Uterus (tissue), 3 donors: ENCODE measurements at regions not wholly inside any gene's neighbourhood (a gene's known extent, or its start where the extent isn't known, plus 50 kb on each side); places are given as distances from the start of the nearest gene placed in this dataset.

Experiments used
- DNase-seq, 2 donors: peaks; one replicate each; pipeline ENCODE4 v3.0.0-alpha.2; 2019 to 2020
- H3K27ac ChIP-seq, 2 donors: fragments of 200-600 bp; sonication (generic); 1 replicate in 1 of 2; 2 replicates in 1 of 2; pipeline ENCODE4 v1.5.1; 2016 to 2018
- H3K27me3 ChIP-seq, 2 donors: fragments of 200-600 bp; sonication (generic); one replicate each; pipeline ENCODE4 v1.5.1; 2018 to 2019; ENCODE audit warnings: control low read depth in 1 of 2
- H3K36me3 ChIP-seq, 2 donors: fragments of 200-600 bp; sonication (generic); one replicate each; pipeline ENCODE4 v1.5.1; 2019; ENCODE audit warnings: control low read depth in 1 of 2
- H3K4me1 ChIP-seq, 2 donors: fragments of 200-600 bp; sonication (generic); one replicate each; pipeline ENCODE4 v1.5.1; 2018 to 2019; ENCODE audit warnings: control low read depth in 1 of 2
- H3K4me3 ChIP-seq, 2 donors: fragments of 200-600 bp; sonication (generic); 1 replicate in 1 of 2; 2 replicates in 1 of 2; pipeline ENCODE4 v1.5.1; 2018 to 2019; ENCODE audit warnings: mild to moderate bottlenecking in 1 of 2
- H3K9me3 ChIP-seq, 2 donors: fragments of 200-600 bp; sonication (generic); one replicate each; pipeline ENCODE4 v1.5.1; 2019; ENCODE audit warnings: control low read depth in 1 of 2
- CTCF ChIP-seq, 4 experiments: fragments of 200-600 bp in 2 of 4; fragments of 450-650 bp in 2 of 4; sonication (generic) in 2 of 4; IDR thresholded peaks; one replicate each; pipeline ENCODE4 v1.5.1; 2016 to 2019; ENCODE audit warnings: antibody characterized with exemption in 4 of 4, mild to moderate bottlenecking in 2 of 4, moderate library complexity in 1 of 4
- POLR2A ChIP-seq, 2 donors: fragments of 450-650 bp; IDR thresholded peaks; one replicate each; pipeline ENCODE4 v1.6.1; 2016; ENCODE audit warnings: antibody characterized with exemption in 2 of 2, mild to moderate bottlenecking in 1 of 2, moderate library complexity in 1 of 2
- intact Hi-C: fragments of 100-400 bp; cut with DNase I; formaldehyde crosslinking; loops from one replicate; pipeline ENCODE4 v1.15.1; 2023; ENCODE audit warnings: low total_unique reads
- donor health status: DM: yes; HTN: yes; CAD: no.

DNA sequence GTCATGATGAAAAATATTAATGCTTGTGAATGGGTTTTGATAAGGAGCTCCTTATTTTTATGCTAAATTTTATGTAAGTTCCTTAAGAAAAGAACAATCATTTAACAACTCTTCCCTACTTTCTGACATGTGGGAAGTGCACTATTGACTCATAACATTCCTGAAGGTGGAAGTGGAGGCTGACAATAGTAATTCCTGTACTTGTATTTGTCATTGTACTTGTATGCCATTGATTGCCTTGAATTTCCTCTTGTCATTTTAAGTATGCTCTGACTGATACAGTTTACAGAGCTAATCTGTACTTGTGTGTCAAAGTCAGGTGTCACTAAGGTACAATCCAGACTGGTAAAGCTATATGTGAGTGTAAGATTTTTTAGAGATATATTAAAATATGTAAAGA lies 440.0 kb downstream of the SLC16A7 start:
- Histone ChIP-seq H3K36me3 (no peaks in the 10 kb centered on the region), H3K9me3 (no peaks in the 10 kb centered on the region), H3K27ac (no peak overlapping the region), H3K4me1 (no peaks in the 10 kb centered on the region), H3K27me3 (no peaks in the 10 kb centered on the region), H3K4me3 (no peak overlapping the region)
- DNase-seq: no peak
- TF ChIP-seq CTCF (IDR thresholded peaks at IDR 0.05) (no peak), POLR2A (IDR thresholded peaks at IDR 0.05) (no peak)
- intact Hi-C loops: no loop called here

DNA sequence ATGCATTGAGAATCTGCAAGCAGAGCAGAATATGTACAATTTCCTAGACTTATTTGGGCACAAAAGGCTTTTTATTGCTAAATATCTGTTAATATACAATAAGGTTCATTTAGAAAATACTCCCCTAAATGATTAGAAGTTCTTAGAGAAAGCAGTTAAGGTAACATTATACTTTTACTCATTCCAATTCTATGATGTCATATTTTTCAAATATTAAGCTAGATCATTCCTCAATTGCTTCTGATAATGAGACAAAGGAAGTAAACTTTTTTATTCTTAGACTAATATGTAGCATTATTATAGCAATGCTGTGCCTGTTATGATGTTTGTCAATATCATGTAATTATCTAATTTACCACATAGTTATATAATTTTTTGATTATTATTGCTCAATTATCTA lies 447.0 kb downstream of the SLC16A7 start:
- Histone ChIP-seq H3K4me1 (no peaks in the 10 kb centered on the region), H3K4me3 (no peak overlapping the region), H3K9me3 (no peaks in the 10 kb centered on the region), H3K27me3 (no peaks in the 10 kb centered on the region), H3K36me3 (no peaks in the 10 kb centered on the region), H3K27ac (no peak overlapping the region)
- TF ChIP-seq POLR2A (IDR thresholded peaks at IDR 0.05): no peak
- TF ChIP-seq CTCF (IDR thresholded peaks at IDR 0.05): no peak
- intact Hi-C loops: no loop called here
- no peak for DNase-seq

DNA sequence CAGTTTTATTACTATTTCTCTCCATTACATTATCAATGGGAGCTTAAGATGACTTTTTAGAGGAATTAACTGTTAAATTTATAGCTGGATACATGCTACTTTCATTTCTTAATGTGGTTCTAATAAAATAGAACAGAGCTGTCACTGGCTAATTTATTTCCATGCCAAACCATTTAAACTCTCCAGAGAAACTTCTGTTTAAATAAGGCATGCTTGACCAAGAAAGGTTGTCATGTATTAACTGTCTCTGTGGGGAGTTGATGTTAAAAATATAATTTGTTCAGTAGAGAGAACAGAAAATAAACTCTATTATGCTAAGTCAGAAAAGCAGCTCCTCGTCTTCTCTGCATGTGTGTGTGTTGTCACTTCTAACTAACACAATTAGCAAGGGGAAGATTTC lies 447.4 kb downstream of the SLC16A7 start:
- Histone ChIP-seq H3K9me3 (no peaks in the 10 kb centered on the region), H3K36me3 (no peaks in the 10 kb centered on the region), H3K27me3 (no peaks in the 10 kb centered on the region), H3K4me3 (no peak overlapping the region), H3K4me1 (no peaks in the 10 kb centered on the region), H3K27ac (no peak overlapping the region)
- intact Hi-C loops: no loop called here
- no peak for TF ChIP-seq POLR2A (IDR thresholded peaks at IDR 0.05)
- TF ChIP-seq CTCF (IDR thresholded peaks at IDR 0.05): no peak
- no peak for DNase-seq

DNA sequence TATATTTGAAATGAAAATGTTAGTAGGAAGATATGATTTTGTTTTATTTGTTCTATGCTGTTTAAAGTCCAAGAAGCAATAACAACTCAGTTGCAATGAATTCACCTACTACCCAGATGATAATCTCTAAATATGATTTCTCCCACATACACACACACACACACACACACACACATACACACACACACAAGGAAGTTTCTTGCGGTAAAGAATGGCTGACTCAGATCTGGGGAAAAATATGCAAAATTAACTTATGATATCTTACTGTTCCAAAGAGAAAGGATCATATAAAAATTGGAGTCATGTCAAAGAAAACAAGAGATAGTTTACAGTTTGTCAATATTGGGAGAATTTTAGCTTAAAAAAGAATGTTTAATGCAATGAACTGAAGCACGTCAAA lies 456.7 kb downstream of the SLC16A7 start:
- Histone ChIP-seq H3K4me3 (no peak overlapping the region), H3K27ac (no peak overlapping the region), H3K4me1 (no peaks in the 10 kb centered on the region), H3K9me3 (no peaks in the 10 kb centered on the region), H3K36me3 (no peaks in the 10 kb centered on the region), H3K27me3 (no peaks in the 10 kb centered on the region)
- intact Hi-C loops: no loop called here
- DNase-seq: no peak
- TF ChIP-seq POLR2A (IDR thresholded peaks at IDR 0.05) (no peak), CTCF (IDR thresholded peaks at IDR 0.05) (no peak)

- Histone ChIP-seq H3K27ac (no peak overlapping the region), H3K9me3 (no peaks in the 10 kb centered on the region), H3K4me3 (no peak overlapping the region), H3K4me1 (no peaks in the 10 kb centered on the region), H3K36me3 (no peaks in the 10 kb centered on the region), H3K27me3 (no peaks in the 10 kb centered on the region)
- no peak for TF ChIP-seq POLR2A (IDR thresholded peaks at IDR 0.05)
- no peak for TF ChIP-seq CTCF (IDR thresholded peaks at IDR 0.05)
- intact Hi-C loops: no loop called here
- no peak for DNase-seq
These were observed 463.4 kb downstream of the SLC16A7 start for GRCh38 chr12:60059180-60059579.
